ENCODE measurements at regions not wholly inside any gene's neighbourhood (a gene's known extent, or its start where the extent isn't known, plus 50 kb on each side); places are given as distances from the start of the nearest gene placed in this dataset.

DNA sequence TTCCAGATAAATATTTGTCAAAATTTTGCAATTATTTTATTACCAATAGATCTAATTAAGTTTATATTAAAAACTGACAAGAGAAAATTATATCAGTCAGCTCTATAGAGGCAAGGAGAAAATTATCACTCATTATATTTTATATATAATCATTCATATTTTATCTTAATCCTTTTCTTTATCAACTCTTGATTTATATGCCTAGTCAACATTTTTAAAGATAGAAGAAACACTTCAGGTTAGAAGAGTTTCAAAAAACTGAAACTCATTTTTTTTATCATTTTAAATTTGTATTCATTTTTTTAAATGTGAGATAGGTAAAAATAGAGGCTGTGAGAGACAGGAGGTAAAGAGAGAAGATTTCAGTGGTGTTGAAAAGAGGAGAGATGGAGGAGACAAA, 217.3 kb upstream of the P2RY1 start:
- TF ChIP-seq POLR2A (conservative IDR thresholded peaks at IDR 0.05) (no peak), KHSRP (IDR thresholded peaks at IDR 0.05) (no peak)

All from K562 (cell line).